PC-9 (cell line): ENCODE measurements at regions not wholly inside any gene's neighbourhood (a gene's known extent, or its start where the extent isn't known, plus 50 kb on each side); places are given as distances from the start of the nearest gene placed in this dataset.

Source experiments
- EZH2 ChIP-seq: fragments of 200-600 bp; sonication (generic); IDR thresholded peaks from 2 replicates; pipeline ENCODE4 v1.8.0; 2017; ENCODE audit warnings: antibody characterized with exemption, low read depth
- TF ChIP-seq, protein P1 (sequence below): fragments of 200-600 bp; sonication (generic); conservative IDR thresholded peaks from 2 replicates; pipeline ENCODE4 v1.6.1; 2017; ENCODE audit warnings: mixed run types, antibody characterized with exemption, mild to moderate bottlenecking, moderate library complexity

DNA sequence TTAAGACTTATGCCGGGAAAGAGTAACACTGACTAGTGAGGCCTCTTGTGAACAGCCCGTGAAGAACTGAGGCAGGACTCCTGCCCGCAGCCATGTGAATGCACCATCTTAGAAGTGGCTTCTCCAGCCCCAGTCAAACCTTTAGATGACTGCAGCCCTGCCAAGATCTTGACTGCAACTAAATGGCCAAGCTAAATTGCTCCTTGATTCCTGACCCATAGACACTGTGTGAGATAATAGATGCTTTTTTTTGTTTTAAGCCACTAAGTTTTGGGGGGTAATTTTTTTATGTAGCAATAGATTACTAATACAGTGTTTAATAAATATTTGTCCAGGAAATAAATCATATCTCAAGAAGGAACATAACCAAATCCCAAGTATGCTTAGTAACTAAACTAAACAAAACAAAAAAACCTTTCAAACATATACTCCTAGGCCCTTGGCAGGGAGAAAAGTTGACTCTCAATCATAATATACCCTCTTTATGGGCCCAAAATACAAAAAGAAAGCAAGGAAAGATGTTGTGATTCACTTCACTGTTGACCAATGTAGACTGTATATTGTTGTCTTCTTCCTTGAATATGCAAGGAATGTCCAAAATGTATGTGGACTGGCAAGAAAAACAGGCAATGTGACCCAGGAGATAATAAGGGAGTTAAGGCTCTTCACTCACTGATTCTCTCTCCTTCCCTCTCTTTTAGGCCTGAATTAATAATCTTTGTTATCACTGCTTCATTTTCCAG is 79.7 kb upstream of the ZNF366 start:
- TF ChIP-seq, protein P1, sequence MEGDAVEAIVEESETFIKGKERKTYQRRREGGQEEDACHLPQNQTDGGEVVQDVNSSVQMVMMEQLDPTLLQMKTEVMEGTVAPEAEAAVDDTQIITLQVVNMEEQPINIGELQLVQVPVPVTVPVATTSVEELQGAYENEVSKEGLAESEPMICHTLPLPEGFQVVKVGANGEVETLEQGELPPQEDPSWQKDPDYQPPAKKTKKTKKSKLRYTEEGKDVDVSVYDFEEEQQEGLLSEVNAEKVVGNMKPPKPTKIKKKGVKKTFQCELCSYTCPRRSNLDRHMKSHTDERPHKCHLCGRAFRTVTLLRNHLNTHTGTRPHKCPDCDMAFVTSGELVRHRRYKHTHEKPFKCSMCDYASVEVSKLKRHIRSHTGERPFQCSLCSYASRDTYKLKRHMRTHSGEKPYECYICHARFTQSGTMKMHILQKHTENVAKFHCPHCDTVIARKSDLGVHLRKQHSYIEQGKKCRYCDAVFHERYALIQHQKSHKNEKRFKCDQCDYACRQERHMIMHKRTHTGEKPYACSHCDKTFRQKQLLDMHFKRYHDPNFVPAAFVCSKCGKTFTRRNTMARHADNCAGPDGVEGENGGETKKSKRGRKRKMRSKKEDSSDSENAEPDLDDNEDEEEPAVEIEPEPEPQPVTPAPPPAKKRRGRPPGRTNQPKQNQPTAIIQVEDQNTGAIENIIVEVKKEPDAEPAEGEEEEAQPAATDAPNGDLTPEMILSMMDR, result no peak
- no peak for TF ChIP-seq EZH2
